ENCODE measurements at regions not wholly inside any gene's neighbourhood (a gene's known extent, or its start where the extent isn't known, plus 50 kb on each side); places are given as distances from the start of the nearest gene placed in this dataset.

GRCh38 chr7:112882511-112882910 is 92.3 kb upstream of the TMEM168 start:
- peaks cover 15% of the 10 kb centered on the region; the same call in 1 of the 2 replicates for H3K9me2 ChIP-seq (ENCODE audit: insufficient read depth)
- H3K4me2 ChIP-seq, result no peak overlapping the region
- Mint-ChIP-seq H3K27ac (no peak overlapping the region), H3K4me1 (no peaks in the 10 kb centered on the region), H3K9me3 (peaks cover 4% of the 10 kb centered on the region; the same call in 1 of the 3 replicates), H3K27me3 (ENCODE audit: insufficient read depth, low read depth, poor library complexity) (peaks cover 2% of the 10 kb centered on the region), H3K4me3 (no peak overlapping the region), H3K36me3 (ENCODE audit: low read depth) (peaks cover 15% of the 10 kb centered on the region)
- H3K79me2 ChIP-seq (replicated peaks; ENCODE audit: insufficient read depth), result no peaks in the 10 kb centered on the region
- ATAC-seq (no peak), DNase-seq (ENCODE audit: low spot score) (no peak)
- TF ChIP-seq ETS1 (IDR thresholded peaks at IDR 0.05) (no peak), ZNF462 (CRISPR knock-in tag; IDR thresholded peaks at IDR 0.05) (no peak), EZH2phosphoT487 (IDR thresholded peaks at IDR 0.05; ENCODE audit: unreplicated experiment) (no peak), EZH2 (IDR thresholded peaks at IDR 0.05; ENCODE audit: low read depth, unreplicated experiment) (no peak), POLR2AphosphoS5 (IDR thresholded peaks at IDR 0.05; ENCODE audit: low read depth) (no peak), JUNB (IDR thresholded peaks at IDR 0.05; ENCODE audit: unreplicated experiment) (no peak), ZNF331 (CRISPR knock-in tag; IDR thresholded peaks at IDR 0.05; ENCODE audit: low read depth) (no peak), NANOG (IDR thresholded peaks at IDR 0.05; ENCODE audit: borderline replicate concordance) (no peak), ZNF114 (CRISPR knock-in tag; IDR thresholded peaks at IDR 0.05) (no peak), CTCF (conservative IDR thresholded peaks at IDR 0.05; ENCODE audit: low read depth in 2 of 2) (no peak), CREB1 (CRISPR knock-in tag; IDR thresholded peaks at IDR 0.05; ENCODE audit: low read depth) (no peak), STAT1 (IDR thresholded peaks at IDR 0.05; ENCODE audit: unreplicated experiment) (no peak), REST (IDR thresholded peaks at IDR 0.05; ENCODE audit: unreplicated experiment) (no peak)
- no peaks in the 10 kb centered on the region for H3K4me1 ChIP-seq (ENCODE audit: insufficient read depth)
- no peak overlapping the region for H2AFZ ChIP-seq
- no peak overlapping the region for H3K27ac ChIP-seq (ENCODE audit: low read depth)
- H3K27me3 ChIP-seq (ENCODE audit: insufficient read depth), result no peaks in the 10 kb centered on the region
- no peaks in the 10 kb centered on the region; the same call in 1 of the 2 replicates for H4K20me1 ChIP-seq (replicated peaks; ENCODE audit: insufficient read depth)
- H3F3A ChIP-seq (replicated peaks; ENCODE audit: low read depth), result no peaks in the 10 kb centered on the region
- H3K4me3 ChIP-seq, result no peak overlapping the region
- H3K36me3 ChIP-seq (ENCODE audit: insufficient read depth), result no peaks in the 10 kb centered on the region; the same call in 1 of the 2 replicates

All from GM23338 (cell line).